ENCODE measurements at regions not wholly inside any gene's neighbourhood (a gene's known extent, or its start where the extent isn't known, plus 50 kb on each side); places are given as distances from the start of the nearest gene placed in this dataset.

DNA sequence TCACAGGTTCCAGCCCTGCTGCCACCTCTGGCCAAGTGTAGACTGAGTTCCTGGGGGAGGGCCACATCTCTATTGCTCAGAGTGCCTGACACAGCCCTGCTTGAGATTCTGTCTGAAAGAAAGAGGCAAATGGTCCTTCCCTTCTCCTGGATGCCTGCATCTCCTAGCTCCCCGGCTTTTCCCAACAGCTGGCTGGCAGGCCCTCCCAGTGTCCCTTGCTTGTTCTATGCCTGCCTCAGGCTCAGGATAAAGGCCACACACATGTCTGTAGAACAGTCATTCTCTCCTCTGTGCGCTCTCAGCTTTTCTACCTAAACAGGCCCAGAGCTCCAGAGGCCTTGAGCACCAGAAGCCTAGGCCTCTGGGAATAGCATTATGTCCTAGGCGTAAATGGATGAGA lies 343.4 kb upstream of the USP24 start:
- Histone ChIP-seq H3K27ac (no peak overlapping the region), H3K36me3 (no peaks in the 10 kb centered on the region), H3K27me3 (no peaks in the 10 kb centered on the region), H3K9me3 (no peaks in the 10 kb centered on the region), H3K4me3 (no peak overlapping the region), H3K4me1 (no peaks in the 10 kb centered on the region)
- ATAC-seq (no peak), DNase-seq (no peak)
- no CpG with 5 or more reads among the region's 3 CpGs for WGBS (ENCODE audit: insufficient coverage, low coverage, low lambda C conversion rate, missing lambda C conversion rate)
- intact Hi-C loops (cut with DNase I): no loop called here
- TF ChIP-seq POLR2A (IDR thresholded peaks at IDR 0.05): no peak
- TF ChIP-seq, protein P1, sequence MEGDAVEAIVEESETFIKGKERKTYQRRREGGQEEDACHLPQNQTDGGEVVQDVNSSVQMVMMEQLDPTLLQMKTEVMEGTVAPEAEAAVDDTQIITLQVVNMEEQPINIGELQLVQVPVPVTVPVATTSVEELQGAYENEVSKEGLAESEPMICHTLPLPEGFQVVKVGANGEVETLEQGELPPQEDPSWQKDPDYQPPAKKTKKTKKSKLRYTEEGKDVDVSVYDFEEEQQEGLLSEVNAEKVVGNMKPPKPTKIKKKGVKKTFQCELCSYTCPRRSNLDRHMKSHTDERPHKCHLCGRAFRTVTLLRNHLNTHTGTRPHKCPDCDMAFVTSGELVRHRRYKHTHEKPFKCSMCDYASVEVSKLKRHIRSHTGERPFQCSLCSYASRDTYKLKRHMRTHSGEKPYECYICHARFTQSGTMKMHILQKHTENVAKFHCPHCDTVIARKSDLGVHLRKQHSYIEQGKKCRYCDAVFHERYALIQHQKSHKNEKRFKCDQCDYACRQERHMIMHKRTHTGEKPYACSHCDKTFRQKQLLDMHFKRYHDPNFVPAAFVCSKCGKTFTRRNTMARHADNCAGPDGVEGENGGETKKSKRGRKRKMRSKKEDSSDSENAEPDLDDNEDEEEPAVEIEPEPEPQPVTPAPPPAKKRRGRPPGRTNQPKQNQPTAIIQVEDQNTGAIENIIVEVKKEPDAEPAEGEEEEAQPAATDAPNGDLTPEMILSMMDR (IDR thresholded peaks at IDR 0.05): no peak

DNA sequence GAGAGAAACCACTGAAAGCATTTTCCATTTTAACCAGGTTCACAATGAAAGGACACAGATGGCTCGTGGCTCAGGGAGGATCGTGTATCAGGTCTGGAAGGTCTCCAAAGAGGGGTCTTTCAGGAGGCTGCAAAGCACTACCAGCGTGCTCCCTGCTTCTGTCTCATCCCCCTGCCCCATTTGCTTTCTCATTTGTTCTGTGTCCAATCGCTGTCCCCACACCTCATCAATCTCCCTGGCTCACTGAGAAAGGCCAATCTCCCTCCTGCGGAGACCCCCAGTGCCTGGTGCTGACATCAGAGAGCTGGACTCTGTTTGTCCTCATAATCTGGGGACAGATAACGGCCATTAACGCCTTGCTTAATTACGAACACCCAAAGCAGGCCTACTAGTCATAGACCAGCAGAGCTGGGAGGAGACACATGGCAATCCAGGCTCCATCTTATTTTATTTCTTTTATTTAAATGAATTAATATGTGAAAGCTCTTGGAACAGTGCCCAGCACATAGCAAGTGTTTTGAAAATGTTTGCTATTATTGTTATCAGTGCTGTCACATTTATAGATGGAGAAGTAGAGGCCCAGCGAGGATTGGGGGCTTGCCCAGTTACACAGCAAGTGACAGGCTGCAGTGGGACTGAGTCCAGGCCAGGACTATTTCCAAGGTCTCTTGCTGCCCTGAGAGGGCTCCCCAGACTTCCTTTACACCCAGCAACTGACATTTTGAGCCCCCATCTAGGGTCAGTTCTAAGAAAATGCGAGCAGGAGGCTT lies 341.0 kb upstream of the USP24 start:
- no peak overlapping the region for H3K27ac ChIP-seq
- DNase-seq (no peak), ATAC-seq (no peak)
- no peaks in the 10 kb centered on the region for H3K9me3 ChIP-seq
- no peak overlapping the region for H3K4me3 ChIP-seq
- no peaks in the 10 kb centered on the region for H3K4me1 ChIP-seq
- intact Hi-C loops (cut with DNase I): no loop called here
- no peaks in the 10 kb centered on the region for H3K36me3 ChIP-seq
- TF ChIP-seq, protein P1 (IDR thresholded peaks at IDR 0.05): no peak
- TF ChIP-seq POLR2A (IDR thresholded peaks at IDR 0.05): no peak
- 71% methylated on average over 8 of the region's 10 CpGs for WGBS (ENCODE audit: insufficient coverage, low coverage, low lambda C conversion rate, missing lambda C conversion rate)
- no peaks in the 10 kb centered on the region for H3K27me3 ChIP-seq

DNA sequence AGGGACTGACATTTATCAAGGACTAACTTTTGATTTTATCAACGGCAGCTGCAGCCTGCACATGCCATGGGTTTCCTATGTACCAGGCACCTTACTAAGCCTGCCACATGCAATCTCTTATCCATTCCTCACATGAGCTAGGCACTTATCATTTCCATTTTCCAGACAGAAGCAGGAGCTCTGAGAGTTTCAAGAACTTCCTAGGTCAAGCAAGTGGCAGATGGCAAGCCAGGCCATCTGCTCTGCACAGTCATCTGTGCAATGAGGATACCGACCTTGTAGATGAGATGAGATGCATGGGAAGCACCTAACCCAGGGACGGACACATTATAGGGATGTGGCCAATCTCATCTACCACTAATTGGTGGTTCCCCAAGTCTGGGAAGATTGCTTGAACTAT lies 339.4 kb upstream of the USP24 start:
- TF ChIP-seq, protein P1 (IDR thresholded peaks at IDR 0.05): no peak
- TF ChIP-seq POLR2A (IDR thresholded peaks at IDR 0.05): no peak
- intact Hi-C loops (cut with DNase I): no loop called here
- WGBS (ENCODE audit: insufficient coverage, low coverage, low lambda C conversion rate, missing lambda C conversion rate): 64% methylated on average over 2 of the region's 3 CpGs

DNA sequence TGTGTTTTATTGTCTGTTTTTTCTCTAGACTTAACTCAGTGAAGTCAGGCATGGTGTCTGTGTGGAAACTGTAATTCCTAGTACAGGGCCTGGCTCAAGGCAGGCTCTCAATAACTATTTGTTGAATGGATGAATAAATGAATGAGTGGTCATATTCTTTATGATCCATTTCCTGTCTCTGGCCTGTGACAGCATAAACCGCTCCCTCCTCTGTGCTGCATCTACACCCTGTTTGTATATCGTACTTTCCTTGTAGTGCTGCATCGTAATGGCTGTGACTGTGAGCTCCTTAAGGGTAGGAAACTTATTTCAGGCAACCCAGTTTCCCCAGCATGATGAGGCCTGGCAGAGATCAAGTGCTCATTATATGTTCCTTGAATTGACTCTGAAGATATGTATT lies 337.5 kb upstream of the USP24 start:
- no peak overlapping the region for H3K4me3 ChIP-seq
- no peak for TF ChIP-seq POLR2A (IDR thresholded peaks at IDR 0.05)
- TF ChIP-seq, protein P1 (IDR thresholded peaks at IDR 0.05): no peak
- whole genome bisulfite sequencing (ENCODE audit: insufficient coverage, low coverage, low lambda C conversion rate, missing lambda C conversion rate): 77% methylated on average over 3 of the region's 3 CpGs
- ATAC-seq (no peak), DNase-seq (no peak)
- intact Hi-C loops (cut with DNase I): no loop called here
- H3K9me3 ChIP-seq: no peaks in the 10 kb centered on the region
- H3K36me3 ChIP-seq: no peaks in the 10 kb centered on the region
- H3K27me3 ChIP-seq: no peaks in the 10 kb centered on the region
- H3K4me1 ChIP-seq: no peaks in the 10 kb centered on the region
- no peak overlapping the region for H3K27ac ChIP-seq

More for the DNA sequence above, 339.4 kb upstream of the USP24 start:
- H3K9me3 ChIP-seq: no peaks in the 10 kb centered on the region
- H3K4me3 ChIP-seq: no peak overlapping the region
- no peaks in the 10 kb centered on the region for H3K36me3 ChIP-seq
- H3K4me1 ChIP-seq: no peaks in the 10 kb centered on the region
- H3K27ac ChIP-seq: no peak overlapping the region
- DNase-seq: no peak
- H3K27me3 ChIP-seq: no peaks in the 10 kb centered on the region
- ATAC-seq: no peak
